NCI-H2081 treated with DMSO at 0.1 percent for 48 hours (cell line): ENCODE measurements at regions not wholly inside any gene's neighbourhood (a gene's known extent, or its start where the extent isn't known, plus 50 kb on each side); places are given as distances from the start of the nearest gene placed in this dataset.

Experiments used
- DNase-seq: peaks from one replicate; lab custom pipeline; 2025; lab: John Stamatoyannopoulos, UW

DNA sequence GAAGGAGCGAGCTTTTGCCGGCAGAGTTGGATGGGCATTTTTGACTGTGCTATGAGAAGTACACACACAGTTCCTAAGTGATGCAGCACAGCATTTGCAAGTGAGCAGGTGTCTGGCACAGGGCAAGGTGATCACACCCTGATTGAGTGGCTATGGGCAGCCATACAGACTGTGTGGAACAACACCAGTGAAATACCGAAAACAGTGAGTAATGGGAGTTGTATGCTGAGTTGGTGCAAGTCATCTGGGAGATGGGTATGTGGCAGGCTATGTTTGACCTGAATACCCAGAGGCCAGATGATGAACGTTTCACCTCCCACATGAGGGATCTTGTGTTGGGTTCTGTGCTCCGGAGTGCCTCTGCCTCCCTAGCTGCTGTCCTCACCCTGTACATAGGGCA is 53.5 kb upstream of the TIPARP start:
- no peak for DNase-seq

DNA sequence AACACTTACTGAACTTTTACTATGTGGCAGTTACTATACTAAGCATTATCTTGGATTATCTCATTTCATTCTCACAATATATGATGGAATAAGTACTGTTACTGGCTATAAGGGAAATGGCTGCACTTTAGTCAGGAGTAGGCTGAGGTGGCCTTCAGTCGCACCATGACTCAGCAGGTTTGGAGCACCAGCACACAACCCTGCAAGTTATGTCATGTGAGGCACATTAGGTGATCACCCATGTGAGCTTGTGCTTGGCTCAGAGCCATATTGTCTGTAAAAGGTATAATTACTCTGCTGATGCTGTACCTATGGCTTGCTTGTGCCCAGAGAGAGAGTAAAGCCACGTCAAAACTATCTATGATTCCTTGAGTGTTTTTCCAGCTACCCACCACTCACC is 54.1 kb upstream of the TIPARP start:
- peak; percentile 87 for DNase-seq

- DNase-seq: no peak
Observed at GRCh38 chr3:156619376-156619775, 55.0 kb upstream of the TIPARP start.

DNA sequence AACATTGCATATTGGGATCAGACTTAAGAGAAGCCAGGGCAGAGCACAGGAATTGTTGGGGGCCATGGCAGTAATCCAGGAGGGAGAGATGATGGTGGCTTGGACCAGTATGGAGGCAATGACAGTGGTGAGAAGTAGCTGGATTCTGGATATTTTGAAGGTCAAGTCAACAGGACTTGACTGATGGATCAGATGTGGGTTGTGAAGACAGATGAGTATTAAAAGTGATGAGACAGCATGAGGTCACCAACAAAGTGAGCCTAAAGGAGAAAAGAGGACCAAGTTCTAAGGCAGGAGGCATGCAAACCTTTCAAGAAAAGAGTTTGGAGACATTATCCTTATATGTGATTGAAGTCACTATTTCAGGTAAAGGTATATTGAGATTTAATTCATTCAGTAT is 56.6 kb upstream of the TIPARP start:
- DNase-seq: no peak

GRCh38 chr3:156617145-156617544 is 57.2 kb upstream of the TIPARP start:
- no peak for DNase-seq

- DNase-seq: no peak
Observed at GRCh38 chr3:156615592-156616173, 58.7 kb upstream of the TIPARP start.

DNA sequence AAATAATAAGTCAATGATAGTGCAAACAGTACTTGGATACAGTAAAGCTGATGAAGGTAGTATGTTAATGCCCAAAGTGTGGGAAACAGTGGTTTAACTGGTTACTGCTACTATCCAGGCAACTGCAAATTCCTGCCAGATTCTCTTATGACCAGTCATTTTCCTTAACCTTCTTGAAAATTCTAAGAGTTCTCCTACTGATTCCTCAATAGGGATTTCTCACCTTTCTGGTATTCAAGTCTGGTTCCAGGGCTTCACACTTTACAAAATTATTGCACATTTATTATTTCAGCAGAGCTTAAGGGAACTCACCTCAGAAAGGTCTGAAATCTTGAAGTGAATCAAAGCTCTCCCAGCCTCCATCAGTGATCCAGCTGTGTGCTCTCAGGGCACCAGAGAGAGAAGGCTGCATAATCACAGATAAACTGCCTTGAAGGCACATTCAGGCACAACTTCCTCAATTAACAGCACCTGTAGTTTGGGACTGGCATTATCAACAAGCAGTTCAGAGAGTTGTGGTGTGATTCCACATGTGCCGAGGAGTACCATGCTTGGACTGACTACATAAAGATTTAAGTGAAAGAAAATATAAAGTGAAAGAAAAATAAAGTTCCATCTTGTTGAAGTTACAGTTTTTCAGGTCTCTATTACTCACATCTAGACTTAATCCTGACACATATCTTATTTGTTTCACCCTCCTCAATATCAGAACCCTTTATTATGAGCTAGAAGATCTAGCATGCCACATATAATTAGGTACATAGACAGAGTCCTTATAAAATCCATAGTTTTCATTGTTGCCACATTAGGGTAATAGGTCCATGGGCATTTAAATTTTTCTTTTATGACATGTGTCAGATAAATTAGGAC is 59.5 kb upstream of the TIPARP start:
- DNase-seq: no peak

GRCh38 chr3:156612903-156613302 is 58.0 kb upstream of the SSR3 start:
- no peak for DNase-seq

- no peak for DNase-seq
Observed at GRCh38 chr3:156611870-156612494, 57.1 kb upstream of the SSR3 start.

DNA sequence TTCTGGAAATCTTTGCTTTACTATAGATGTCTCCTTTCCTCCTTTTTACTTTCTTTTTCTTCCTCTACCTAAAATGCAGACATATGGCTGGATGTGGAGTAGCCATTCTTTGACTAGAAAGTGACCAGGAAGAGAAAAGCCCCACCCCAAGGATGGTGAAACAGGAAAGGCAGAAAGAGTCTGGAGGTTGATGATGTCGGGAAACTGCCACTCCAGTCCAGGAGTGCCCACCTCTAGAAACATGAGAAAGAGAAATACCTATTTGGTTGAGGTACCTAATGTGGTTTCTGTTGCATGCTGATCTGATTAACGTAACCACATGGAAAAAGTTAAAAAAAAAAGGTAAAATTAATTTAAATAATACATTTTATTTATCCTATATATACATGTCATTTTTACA is 55.2 kb upstream of the SSR3 start:
- no peak for DNase-seq

DNA sequence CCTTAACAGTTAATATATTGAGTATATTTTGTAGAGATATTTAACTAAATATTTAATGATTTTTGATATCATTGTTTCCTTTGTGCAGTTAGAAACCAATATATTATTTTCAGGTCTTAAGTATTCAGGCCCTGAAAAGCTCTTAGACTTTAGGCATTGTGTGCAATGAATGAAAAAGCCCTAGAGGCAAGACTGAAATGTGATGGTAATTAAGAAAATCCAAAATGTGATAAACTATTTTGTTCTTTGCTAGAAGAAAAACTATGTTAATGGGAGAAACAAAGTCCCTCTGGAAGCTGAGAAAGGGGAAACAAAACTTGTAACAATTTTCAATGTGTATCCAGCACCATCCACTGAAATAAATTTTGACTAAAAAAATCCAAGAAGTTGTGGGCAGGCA is 54.6 kb upstream of the SSR3 start:
- DNase-seq: no peak

- no peak for DNase-seq
Observed at GRCh38 chr3:156608601-156609514, 53.9 kb upstream of the SSR3 start.

DNA sequence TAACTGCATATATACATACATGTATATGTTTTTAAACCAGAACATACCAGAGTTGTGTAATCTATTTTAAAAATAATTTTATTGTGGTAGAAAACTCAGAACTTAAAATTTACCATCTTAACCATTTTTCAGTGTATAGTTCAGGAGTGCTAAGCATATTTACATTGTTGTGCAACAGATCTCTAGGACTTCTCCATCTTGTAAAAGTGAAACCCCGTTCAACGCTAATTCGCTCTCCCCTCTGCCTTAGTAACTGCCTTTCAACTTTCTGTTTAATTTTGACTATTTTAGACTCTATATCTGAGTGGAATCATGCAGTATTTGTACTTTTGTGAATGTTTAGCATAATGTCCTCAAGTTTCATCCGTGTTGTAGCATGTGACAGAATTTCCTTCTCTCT is 51.8 kb upstream of the SSR3 start:
- no peak for DNase-seq

DNA sequence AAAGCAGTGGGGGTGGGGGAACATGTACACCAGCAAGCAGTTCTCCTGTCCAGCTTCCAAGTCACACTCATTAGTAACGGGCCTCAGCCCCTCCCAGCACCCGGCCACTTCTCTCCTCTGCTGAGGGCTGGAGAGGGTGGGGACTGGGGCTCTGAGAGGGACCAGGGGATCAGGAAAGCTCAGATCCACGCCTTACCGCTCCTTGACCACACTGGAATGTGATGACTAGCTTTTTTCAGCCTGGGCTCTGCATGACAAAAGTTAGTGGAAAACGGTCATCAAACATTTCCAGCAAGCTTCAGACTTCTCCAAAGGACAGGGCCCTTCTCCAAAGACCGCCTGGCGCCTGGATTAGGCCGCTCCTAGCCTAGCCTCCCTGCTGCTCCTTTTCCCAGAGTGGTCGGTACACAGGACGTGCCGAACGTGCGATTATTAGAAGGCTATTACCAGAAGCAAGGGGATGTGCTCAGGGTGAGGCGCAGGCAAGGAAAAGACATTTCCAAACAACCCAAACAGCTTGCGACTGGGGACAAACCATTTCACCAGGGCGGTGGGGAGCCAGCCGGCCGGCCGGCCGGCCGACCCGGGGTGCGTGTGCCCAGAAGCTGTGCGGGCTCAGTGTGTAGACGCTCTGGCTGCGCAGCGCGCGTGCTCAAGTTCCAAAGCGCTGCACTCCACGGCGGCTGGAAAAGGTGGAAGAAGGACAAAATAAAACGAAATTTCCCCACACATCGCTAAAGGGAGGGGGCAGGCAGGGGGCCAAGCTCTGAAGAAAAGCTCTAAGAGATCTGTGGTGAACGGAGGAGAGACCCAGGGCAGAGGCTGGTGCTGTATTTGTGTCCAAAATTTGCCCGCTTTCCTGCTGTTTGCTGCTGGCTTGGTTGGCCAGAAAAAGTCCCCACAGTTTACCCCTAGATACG is 51.0 kb upstream of the SSR3 start:
- DNase-seq: peak; percentile 13

- no peak for DNase-seq
Observed at GRCh38 chr3:156604642-156605144, 49.8 kb upstream of the SSR3 start.
